ENCODE measurements at regions not wholly inside any gene's neighbourhood (a gene's known extent, or its start where the extent isn't known, plus 50 kb on each side); places are given as distances from the start of the nearest gene placed in this dataset.

- POLR2A ChIA-PET = no interaction called here
Observed at GRCh38 chr20:63145156-63145555, 70.8 kb downstream of the YTHDF1 start.

GRCh38 chr20:63142933-63143332 is 73.0 kb downstream of the YTHDF1 start:
- 25% methylated on average over 9 of the region's 9 CpGs for WGBS (ENCODE audit: low lambda C conversion rate)
- no peaks in the 10 kb centered on the region for H3F3A ChIP-seq (replicated peaks; ENCODE audit: insufficient read depth)
- H3K9ac ChIP-seq = no peak overlapping the region
- no peaks in the 10 kb centered on the region for H3K9me2 ChIP-seq
- H3K27ac ChIP-seq (ENCODE audit: low read depth in 2 of 2, low read length in 1 of 2) = no peak overlapping the region
- H4K20me1 ChIP-seq (ENCODE audit: insufficient read depth) = no peaks in the 10 kb centered on the region
- peaks cover 15% of the 10 kb centered on the region for H3K9me3 ChIP-seq
- H3K27me3 ChIP-seq (ENCODE audit: insufficient read depth) = peaks cover 47% of the 10 kb centered on the region
- H2AFZ ChIP-seq (ENCODE audit: low read depth) = no peak overlapping the region
- no peaks in the 10 kb centered on the region for H3K36me3 ChIP-seq (replicated peaks in 1 of 2; ENCODE audit: control insufficient read depth in 1 of 2, insufficient read depth in 2 of 2, low read length in 1 of 2)
- no peaks in the 10 kb centered on the region for H3K79me2 ChIP-seq (ENCODE audit: insufficient read depth)
- H3K4me2 ChIP-seq = no peak overlapping the region
- TF ChIP-seq SIN3A (IDR thresholded peaks at IDR 0.05; ENCODE audit: borderline replicate concordance, low read depth, low read length) (no peak), POLR2AphosphoS5 (IDR thresholded peaks at IDR 0.05; ENCODE audit: low read depth, low read length) (no peak), USF2 (IDR thresholded peaks at IDR 0.05; ENCODE audit: borderline replicate concordance, low read depth, low read length) (no peak), SMC3 (IDR thresholded peaks at IDR 0.05; ENCODE audit: low read depth, low read length) (no peak), GABPA (IDR thresholded peaks at IDR 0.05; ENCODE audit: low read depth) (no peak), USF1 (IDR thresholded peaks at IDR 0.05; ENCODE audit: borderline replicate concordance, low read depth) (no peak), EP300 (IDR thresholded peaks at IDR 0.05; ENCODE audit: borderline replicate concordance in 1 of 2, low read depth in 1 of 2, low read length in 1 of 2) (no peak), MEF2A (IDR thresholded peaks at IDR 0.05; ENCODE audit: borderline replicate concordance, low read depth) (no peak), RCOR1 (IDR thresholded peaks at IDR 0.05; ENCODE audit: low read length) (no peak), NFIC (IDR thresholded peaks at IDR 0.05; ENCODE audit: borderline replicate concordance) (no peak), PBX3 (IDR thresholded peaks at IDR 0.05) (no peak), NRF1 (IDR thresholded peaks at IDR 0.05; ENCODE audit: low read depth, low read length) (no peak), RFX5 (IDR thresholded peaks at IDR 0.05; ENCODE audit: low read length) (no peak), FOXJ3 (CRISPR knock-in tag; IDR thresholded peaks at IDR 0.05) (no peak)
- ChIA-PET POLR2A (no interaction called here), CTCF (no interaction called here)
- no peak overlapping the region for H3K4me3 ChIP-seq (ENCODE audit: low read depth in 2 of 2, low read length in 1 of 2)
- H3K4me1 ChIP-seq (ENCODE audit: control insufficient read depth in 1 of 2, insufficient read depth in 2 of 2, low read depth in 1 of 2, low read length in 1 of 2) = no peaks in the 10 kb centered on the region
- DNase-seq = no peak

More at GRCh38 chr20:63145156-63145555, 70.8 kb downstream of the YTHDF1 start:
- no peak overlapping the region for H3K27ac ChIP-seq (ENCODE audit: low read depth in 2 of 2, low read length in 1 of 2)
- no peaks in the 10 kb centered on the region for H4K20me1 ChIP-seq (ENCODE audit: insufficient read depth)
- no peak overlapping the region for H2AFZ ChIP-seq (ENCODE audit: low read depth)
- no peaks in the 10 kb centered on the region for H3K79me2 ChIP-seq (ENCODE audit: insufficient read depth)
- no peak overlapping the region for H3K4me2 ChIP-seq
- no peaks in the 10 kb centered on the region for H3F3A ChIP-seq (replicated peaks; ENCODE audit: insufficient read depth)
- no peaks in the 10 kb centered on the region for H3K9me2 ChIP-seq
- H3K27me3 ChIP-seq (ENCODE audit: insufficient read depth) = peaks cover 25% of the 10 kb centered on the region
- H3K4me1 ChIP-seq (ENCODE audit: control insufficient read depth in 1 of 2, insufficient read depth in 2 of 2, low read depth in 1 of 2, low read length in 1 of 2) = no peaks in the 10 kb centered on the region
- H3K36me3 ChIP-seq (replicated peaks in 1 of 2; ENCODE audit: control insufficient read depth in 1 of 2, insufficient read depth in 2 of 2, low read length in 1 of 2) = no peaks in the 10 kb centered on the region
- CTCF ChIA-PET = no interaction called here
- WGBS (ENCODE audit: low lambda C conversion rate) = 4% methylated on average over 4 of the region's 4 CpGs
- peaks cover 15% of the 10 kb centered on the region for H3K9me3 ChIP-seq
- TF ChIP-seq MAX (IDR thresholded peaks at IDR 0.05; ENCODE audit: low read depth) (no peak), MXI1 (IDR thresholded peaks at IDR 0.05; ENCODE audit: low read depth, low read length) (no peak), GABPA (IDR thresholded peaks at IDR 0.05; ENCODE audit: low read depth) (no peak), EP300 (IDR thresholded peaks at IDR 0.05; ENCODE audit: borderline replicate concordance in 1 of 2, low read depth in 1 of 2, low read length in 1 of 2) (no peak)
- H3K4me3 ChIP-seq (ENCODE audit: low read depth in 2 of 2, low read length in 1 of 2) = no peak overlapping the region
- no peak overlapping the region for H3K9ac ChIP-seq
- no peak for DNase-seq

Data from SK-N-SH (cell line).